A673 (cell line): ENCODE measurements at regions not wholly inside any gene's neighbourhood (a gene's known extent, or its start where the extent isn't known, plus 50 kb on each side); places are given as distances from the start of the nearest gene placed in this dataset.

Experiments
- BruUV-seq: library from RNA; stranded (reverse); fragments of 400-500 nt; replicated peaks from 2 replicates; lab custom pipeline; 2021; lab: Mats Ljungman, UMichigan
- CTCF ChIA-PET: fragments of 300-600 bp; sonication (Branson Sonifier 250); formaldehyde crosslinking; loops from one replicate; lab custom pipeline; 2022; ENCODE audit warnings: antibody characterized with exemption; lab: Charles Lee
- POLR2A ChIA-PET: fragments of 300-600 bp; sonication (Branson Sonifier 250); formaldehyde crosslinking; loops from one replicate; lab custom pipeline; 2022; ENCODE audit warnings: antibody characterized with exemption; ENCODE audit not compliant: low non-redundant PET; lab: Charles Lee
- DNase-seq: peaks from one replicate; pipeline ENCODE4 v3.0.0-alpha.2; 2015; ENCODE audit warnings: low spot score
- H3K27ac ChIP-seq: fragments of 200-600 bp; sonication (generic); 2 replicates; pipeline ENCODE4 v1.5.1; 2016; ENCODE audit warnings: mixed run types, low read depth, mild to moderate bottlenecking, mixed read lengths, antibody characterized with exemption, low read length; ENCODE audit not compliant: poor library complexity, severe bottlenecking
- H3K27me3 ChIP-seq: fragments of 200-600 bp; sonication (generic); replicated peaks from 2 replicates; pipeline ENCODE4 v1.6.1; 2017; ENCODE audit warnings: mixed run types, low read depth, mild to moderate bottlenecking, mixed read lengths, antibody characterized with exemption, low read length; ENCODE audit not compliant: insufficient read depth, poor library complexity
- H3K36me3 ChIP-seq: fragments of 200-600 bp; sonication (generic); 2 replicates; pipeline ENCODE4 v1.6.1; 2016; ENCODE audit warnings: mixed run types, mild to moderate bottlenecking, mixed read lengths, antibody characterized with exemption, low read length; ENCODE audit not compliant: insufficient read depth, poor library complexity, severe bottlenecking
- H3K4me1 ChIP-seq: fragments of 200-600 bp; sonication (generic); 2 replicates; pipeline ENCODE4 v1.6.1; 2017; ENCODE audit warnings: mixed run types, mild to moderate bottlenecking, mixed read lengths, antibody characterized with exemption, low read length; ENCODE audit not compliant: insufficient read depth, poor library complexity, severe bottlenecking
- H3K4me3 ChIP-seq: fragments of 200-600 bp; sonication (generic); 2 replicates; pipeline ENCODE4 v1.5.1; 2016; ENCODE audit warnings: low read depth, mixed run types, mild to moderate bottlenecking, mixed read lengths, low read length; ENCODE audit not compliant: poor library complexity, severe bottlenecking
- H3K9me3 ChIP-seq: fragments of 200-600 bp; sonication (generic); 2 replicates; pipeline ENCODE4 v1.6.1; 2016; ENCODE audit warnings: mixed run types, low read depth, mild to moderate bottlenecking, mixed read lengths, antibody characterized with exemption, low read length; ENCODE audit not compliant: poor library complexity, severe bottlenecking
- EZH2 ChIP-seq: fragments of 200-600 bp; sonication (generic); IDR thresholded peaks from 2 replicates; pipeline ENCODE4 v1.6.1; 2017; ENCODE audit warnings: borderline replicate concordance, low read depth, mild to moderate bottlenecking, mixed read lengths, antibody characterized with exemption, low read length; ENCODE audit not compliant: poor library complexity, severe bottlenecking
- intact Hi-C: fragments of 100-400 bp; cut with micrococcal nuclease; formaldehyde crosslinking; loops from one replicate; pipeline ENCODE4 v1.10.0; 2022; ENCODE audit not compliant: unreplicated experiment
- TF ChIP-seq, protein P1 (sequence below): fragments of 300-800, 200-600 bp; sonication (generic); conservative IDR thresholded peaks from 2 replicates; pipeline ENCODE4 v1.5.1; 2017; ENCODE audit warnings: low read depth, mild to moderate bottlenecking, antibody characterized with exemption, low read length, moderate library complexity, mixed read lengths

GRCh38 chr22:49307870-49308269, 519.8 kb downstream of the BRD1 start:
- ChIA-PET CTCF (interaction anchor here (1.0 kb wide), 1 partner anchor 262 kb away, joined by 4 read pairs; no protein-coding TSS in a partner anchor), POLR2A (no interaction called here)
- TF ChIP-seq EZH2: no peak
- TF ChIP-seq, protein P1, sequence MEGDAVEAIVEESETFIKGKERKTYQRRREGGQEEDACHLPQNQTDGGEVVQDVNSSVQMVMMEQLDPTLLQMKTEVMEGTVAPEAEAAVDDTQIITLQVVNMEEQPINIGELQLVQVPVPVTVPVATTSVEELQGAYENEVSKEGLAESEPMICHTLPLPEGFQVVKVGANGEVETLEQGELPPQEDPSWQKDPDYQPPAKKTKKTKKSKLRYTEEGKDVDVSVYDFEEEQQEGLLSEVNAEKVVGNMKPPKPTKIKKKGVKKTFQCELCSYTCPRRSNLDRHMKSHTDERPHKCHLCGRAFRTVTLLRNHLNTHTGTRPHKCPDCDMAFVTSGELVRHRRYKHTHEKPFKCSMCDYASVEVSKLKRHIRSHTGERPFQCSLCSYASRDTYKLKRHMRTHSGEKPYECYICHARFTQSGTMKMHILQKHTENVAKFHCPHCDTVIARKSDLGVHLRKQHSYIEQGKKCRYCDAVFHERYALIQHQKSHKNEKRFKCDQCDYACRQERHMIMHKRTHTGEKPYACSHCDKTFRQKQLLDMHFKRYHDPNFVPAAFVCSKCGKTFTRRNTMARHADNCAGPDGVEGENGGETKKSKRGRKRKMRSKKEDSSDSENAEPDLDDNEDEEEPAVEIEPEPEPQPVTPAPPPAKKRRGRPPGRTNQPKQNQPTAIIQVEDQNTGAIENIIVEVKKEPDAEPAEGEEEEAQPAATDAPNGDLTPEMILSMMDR: no peak
- no peak overlapping the region for H3K4me3 ChIP-seq
- intact Hi-C loops: loop anchor here (5.0 to 10.0 kb wide), 3 partner anchors 363 to 731 kb away; no protein-coding TSS in a partner anchor
- no peaks in the 10 kb centered on the region for H3K9me3 ChIP-seq
- BruUV-seq: no TSS peak
- H3K27ac ChIP-seq: no peak overlapping the region
- DNase-seq: no peak
- H3K4me1 ChIP-seq: peaks cover 9% of the 10 kb centered on the region
- H3K36me3 ChIP-seq: no peaks in the 10 kb centered on the region
- H3K27me3 ChIP-seq: no peaks in the 10 kb centered on the region

DNA sequence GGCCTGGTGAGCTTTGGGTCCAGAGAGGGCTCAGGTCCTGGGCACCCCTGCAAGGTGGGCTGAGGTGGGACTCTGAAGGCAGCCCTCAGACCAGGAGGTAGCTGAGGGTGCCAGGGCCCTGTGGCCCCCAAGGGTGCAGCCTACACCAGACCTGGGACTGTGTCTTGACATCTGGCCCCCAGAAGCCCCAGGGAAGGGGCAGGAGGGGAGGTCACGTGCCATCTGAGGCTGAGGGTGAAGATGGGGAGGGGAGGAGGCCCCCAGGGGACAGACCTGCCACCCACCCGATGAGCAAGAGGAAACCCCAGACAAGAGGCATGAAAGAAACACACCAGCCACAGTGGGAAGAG, 520.2 kb downstream of the BRD1 start:
- BruUV-seq: no TSS peak
- intact Hi-C loops: loop anchor here (5.0 to 10.0 kb wide), 3 partner anchors 363 to 730 kb away; no protein-coding TSS in a partner anchor
- POLR2A ChIA-PET: no interaction called here

DNA sequence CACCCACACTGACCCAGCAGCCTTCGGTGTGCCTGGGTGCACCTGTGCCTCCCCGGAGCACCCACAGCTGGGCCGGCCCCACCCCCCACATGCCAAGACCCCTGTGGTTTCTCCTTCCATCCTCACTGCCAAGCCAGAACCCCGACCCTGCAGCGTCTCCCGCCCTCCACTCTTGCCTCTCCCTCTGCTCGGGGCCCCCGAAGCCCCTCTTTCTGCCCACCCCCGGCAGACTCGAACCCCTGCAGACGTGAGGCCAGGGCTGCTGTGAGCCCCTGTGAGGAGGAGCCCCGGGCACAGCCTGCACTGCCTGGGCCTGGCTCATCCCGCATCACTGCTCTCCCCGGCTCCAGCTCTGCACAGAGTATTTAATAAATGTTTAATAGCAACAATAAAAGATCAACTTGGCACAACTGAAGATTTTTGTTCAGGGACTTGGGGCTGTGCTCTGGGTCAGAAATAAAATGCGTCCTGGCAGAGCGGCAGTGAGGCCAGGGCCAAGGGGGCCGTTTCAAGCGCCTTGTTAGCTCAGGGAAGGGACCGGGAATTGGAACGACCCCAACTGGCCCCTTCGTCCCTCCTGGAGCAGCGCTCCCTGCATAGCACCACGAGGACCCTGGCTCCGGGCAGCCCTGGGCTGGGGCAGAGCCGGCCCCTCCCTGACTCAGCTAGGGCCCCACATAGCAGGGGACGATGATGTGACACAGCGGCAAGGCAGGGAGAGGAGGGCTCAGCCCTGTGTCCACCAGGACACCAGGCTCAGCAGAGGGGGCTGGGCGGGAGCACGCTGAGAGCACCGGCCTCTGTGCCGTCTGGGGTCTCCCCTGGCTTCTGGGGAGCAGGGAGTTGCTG, 520.8 kb downstream of the BRD1 start:
- H3K4me3 ChIP-seq: no peak overlapping the region
- no peaks in the 10 kb centered on the region for H3K36me3 ChIP-seq
- ChIA-PET CTCF (interaction anchor here (1.0 kb wide), 1 partner anchor 261 kb away, joined by 4 read pairs; no protein-coding TSS in a partner anchor), POLR2A (no interaction called here)
- no TSS peak for BruUV-seq
- H3K4me1 ChIP-seq: peaks cover 9% of the 10 kb centered on the region
- intact Hi-C loops: loop anchor here (5.0 to 10.0 kb wide), 3 partner anchors 362 to 730 kb away; no protein-coding TSS in a partner anchor
- no peaks in the 10 kb centered on the region for H3K9me3 ChIP-seq
- TF ChIP-seq, protein P1: no peak
- no peak for TF ChIP-seq EZH2
- no peak overlapping the region for H3K27ac ChIP-seq
- no peak for DNase-seq
- no peaks in the 10 kb centered on the region for H3K27me3 ChIP-seq

More for the DNA sequence above, 520.2 kb downstream of the BRD1 start:
- H3K4me3 ChIP-seq: no peak overlapping the region
- no peak for TF ChIP-seq EZH2
- TF ChIP-seq, protein P1: no peak
- no peaks in the 10 kb centered on the region for H3K9me3 ChIP-seq
- peaks cover 9% of the 10 kb centered on the region for H3K4me1 ChIP-seq
- no peak overlapping the region for H3K27ac ChIP-seq
- no peaks in the 10 kb centered on the region for H3K27me3 ChIP-seq
- no peak for DNase-seq
- CTCF ChIA-PET: interaction anchor here (1.0 kb wide), 1 partner anchor 262 kb away, joined by 4 read pairs; no protein-coding TSS in a partner anchor
- no peaks in the 10 kb centered on the region for H3K36me3 ChIP-seq
